ENCODE measurements at regions not wholly inside any gene's neighbourhood (a gene's known extent, or its start where the extent isn't known, plus 50 kb on each side); places are given as distances from the start of the nearest gene placed in this dataset.

DNA sequence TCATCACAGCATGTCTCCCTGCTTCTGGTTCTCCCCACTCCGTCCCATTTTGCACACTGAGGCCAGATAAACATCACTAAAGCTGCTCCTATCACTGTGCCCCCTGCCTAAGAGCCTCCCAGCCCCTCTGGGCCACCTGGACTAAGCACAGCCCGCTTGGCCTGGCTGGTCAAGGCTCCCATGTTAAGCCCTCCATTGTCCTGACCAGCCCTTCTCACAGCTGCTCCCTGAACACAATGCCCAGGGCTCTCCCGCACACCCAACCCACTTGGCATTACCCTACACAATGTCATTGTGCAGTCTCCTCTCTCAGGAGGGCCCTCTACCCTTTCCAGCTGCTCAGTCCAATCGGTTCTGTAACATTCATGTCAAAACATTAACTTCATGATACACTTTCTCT, 133.4 kb downstream of the NUFIP1 start:
- Histone ChIP-seq H3K36me3 (replicated peaks in 1 of 2; ENCODE audit: control insufficient read depth in 1 of 2, insufficient read depth in 2 of 2, low read length in 2 of 2) (no peaks in the 10 kb centered on the region), H3K4me3 (replicated peaks in 1 of 3; ENCODE audit: insufficient read depth in 1 of 3, low read depth in 2 of 3, low read length in 3 of 3) (no peak overlapping the region), H3K79me2 (ENCODE audit: insufficient read depth, low read length) (no peaks in the 10 kb centered on the region), H4K20me1 (ENCODE audit: insufficient read depth, low read length) (no peaks in the 10 kb centered on the region), H3K9me3 (ENCODE audit: low read length) (no peaks in the 10 kb centered on the region), H3K4me2 (ENCODE audit: low read depth, low read length) (no peak overlapping the region), H3K27me3 (ENCODE audit: control insufficient read depth in 1 of 2, insufficient read depth in 2 of 2, low read length in 2 of 2) (no peaks in the 10 kb centered on the region; a peak in 1 of 5 replicates), H3K27ac (ENCODE audit: extremely low read length, insufficient read depth, low read length) (no peak overlapping the region), H3K9ac (ENCODE audit: insufficient read depth, low read depth, low read length) (no peak overlapping the region), H2AFZ (ENCODE audit: low read length) (no peak overlapping the region), H3K4me1 (ENCODE audit: insufficient read depth, low read length) (peaks cover 37% of the 10 kb centered on the region)
- 71% methylated on average over 4 of the region's 4 CpGs for WGBS (ENCODE audit: low lambda C conversion rate)
- BruUV-seq (replicated peaks), result no TSS peak
- in situ Hi-C loops (cut with HindIII; ENCODE audit: extremely low pct_ligation_motif_present, low pct_unique_long_range_greater_than_20kb), result no loop called here
- TF ChIP-seq CBX2 (IDR thresholded peaks at IDR 0.05; ENCODE audit: low read depth, low read length) (no peak), CBX2 (CRISPR knock-in tag; IDR thresholded peaks at IDR 0.05; ENCODE audit: low read depth) (no peak), NR2F2 (IDR thresholded peaks at IDR 0.05; ENCODE audit: borderline replicate concordance, low read depth) (no peak)
- DNase-seq (ENCODE audit: low spot score) (no peak), FAIRE-seq (no peak), ATAC-seq (no peak)
- intact Hi-C loops (cut with micrococcal nuclease; ENCODE audit: unreplicated experiment), result no loop called here
- POLR2A ChIA-PET, result no interaction called here
- CTCF ChIA-PET (ENCODE audit: low intra/inter-chr PET ratio, low total read pairs), result no interaction called here

DNA sequence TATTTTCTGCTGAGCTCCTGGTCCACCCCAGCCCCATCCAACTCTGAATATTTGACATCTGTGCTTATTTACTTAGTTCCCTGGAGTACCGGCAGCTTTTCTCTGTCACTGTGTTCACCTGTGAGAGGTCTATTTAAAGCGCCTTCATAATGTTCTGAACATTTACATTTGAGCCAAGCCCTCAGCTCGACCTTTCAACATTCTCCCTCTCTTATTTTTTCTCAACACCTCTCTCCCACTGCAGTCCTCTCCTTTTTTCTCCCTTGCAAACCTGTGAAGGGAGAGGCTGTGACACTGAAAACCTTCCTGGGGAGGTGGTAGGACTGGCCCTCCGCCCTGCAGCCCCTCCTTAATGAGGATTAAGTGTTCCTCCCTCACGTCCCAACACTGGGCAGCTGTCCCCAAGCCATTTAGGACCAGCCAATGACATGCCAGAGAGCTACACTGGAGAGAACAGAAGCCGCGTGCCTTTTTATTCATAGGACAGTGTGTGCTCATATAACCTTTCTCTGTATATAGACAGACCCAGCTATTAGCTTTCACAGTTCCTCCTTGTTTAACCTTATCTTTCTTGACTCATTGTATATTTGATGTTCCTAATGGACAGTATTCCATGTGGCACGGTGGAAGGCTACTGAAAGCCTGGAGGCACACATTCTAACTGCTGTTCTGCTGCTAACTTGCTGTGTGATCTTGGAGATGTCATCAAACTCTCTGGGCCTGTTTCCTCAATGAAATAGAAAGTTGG, 134.8 kb downstream of the NUFIP1 start:
- BruUV-seq (replicated peaks), result no TSS peak
- ATAC-seq, result peak; percentile 83
- Histone ChIP-seq H3K27ac (ENCODE audit: extremely low read length, insufficient read depth, low read length) (peak overlapping the region; percentile 14), H3K9me3 (ENCODE audit: low read length) (no peaks in the 10 kb centered on the region), H3K79me2 (ENCODE audit: insufficient read depth, low read length) (no peaks in the 10 kb centered on the region), H3K4me2 (ENCODE audit: low read depth, low read length) (peak overlapping the region; percentile 77), H2AFZ (ENCODE audit: low read length) (no peak overlapping the region), H3K4me1 (ENCODE audit: insufficient read depth, low read length) (peaks cover 37% of the 10 kb centered on the region), H3K27me3 (ENCODE audit: control insufficient read depth in 1 of 2, insufficient read depth in 2 of 2, low read length in 2 of 2) (no peaks in the 10 kb centered on the region; a peak in 1 of 5 replicates), H4K20me1 (ENCODE audit: insufficient read depth, low read length) (no peaks in the 10 kb centered on the region), H3K9ac (ENCODE audit: insufficient read depth, low read depth, low read length) (no peak overlapping the region; the same call in 1 of the 2 replicates), H3K36me3 (replicated peaks in 1 of 2; ENCODE audit: control insufficient read depth in 1 of 2, insufficient read depth in 2 of 2, low read length in 2 of 2) (no peaks in the 10 kb centered on the region), H3K4me3 (replicated peaks in 1 of 3; ENCODE audit: insufficient read depth in 1 of 3, low read depth in 2 of 3, low read length in 3 of 3) (peak overlapping the region; percentile 2 to 33 (median 21); a peak in 3 of 6 replicates)
- DNase-seq (ENCODE audit: low spot score), result peak; percentile 62
- ChIA-PET CTCF (ENCODE audit: low intra/inter-chr PET ratio, low total read pairs) (no interaction called here), POLR2A (interaction anchor here (1.1 kb wide), 1 partner anchor 64 kb away, joined by 3 read pairs; no protein-coding TSS in a partner anchor)
- FAIRE-seq, result peak; percentile 15
- intact Hi-C loops (cut with micrococcal nuclease; ENCODE audit: unreplicated experiment) (no loop called here), in situ Hi-C loops (cut with HindIII; ENCODE audit: extremely low pct_ligation_motif_present, low pct_unique_long_range_greater_than_20kb) (no loop called here)
- WGBS (ENCODE audit: low lambda C conversion rate), result under 1% methylated on average over 8 of the region's 8 CpGs
- TF ChIP-seq GATA4 (IDR thresholded peaks at IDR 0.05; ENCODE audit: borderline replicate concordance, low read depth), result no peak
- no peak for TF ChIP-seq ZNF543 (CRISPR knock-in tag; IDR thresholded peaks at IDR 0.05)
- TF ChIP-seq ARHGAP35 (CRISPR knock-in tag; IDR thresholded peaks at IDR 0.05; ENCODE audit: borderline replicate concordance), result no peak
- no peak for TF ChIP-seq NR2F6 (IDR thresholded peaks at IDR 0.05)
- no peak for TF ChIP-seq NR2F6 (CRISPR knock-in tag; IDR thresholded peaks at IDR 0.05)
- no peak for TF ChIP-seq TCF12 (IDR thresholded peaks at IDR 0.05)
- TF ChIP-seq TCF12 (CRISPR knock-in tag; IDR thresholded peaks at IDR 0.05), result no peak
- TF ChIP-seq, protein P1, sequence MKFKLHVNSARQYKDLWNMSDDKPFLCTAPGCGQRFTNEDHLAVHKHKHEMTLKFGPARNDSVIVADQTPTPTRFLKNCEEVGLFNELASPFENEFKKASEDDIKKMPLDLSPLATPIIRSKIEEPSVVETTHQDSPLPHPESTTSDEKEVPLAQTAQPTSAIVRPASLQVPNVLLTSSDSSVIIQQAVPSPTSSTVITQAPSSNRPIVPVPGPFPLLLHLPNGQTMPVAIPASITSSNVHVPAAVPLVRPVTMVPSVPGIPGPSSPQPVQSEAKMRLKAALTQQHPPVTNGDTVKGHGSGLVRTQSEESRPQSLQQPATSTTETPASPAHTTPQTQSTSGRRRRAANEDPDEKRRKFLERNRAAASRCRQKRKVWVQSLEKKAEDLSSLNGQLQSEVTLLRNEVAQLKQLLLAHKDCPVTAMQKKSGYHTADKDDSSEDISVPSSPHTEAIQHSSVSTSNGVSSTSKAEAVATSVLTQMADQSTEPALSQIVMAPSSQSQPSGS (CRISPR knock-in tag; IDR thresholded peaks at IDR 0.05), result no peak
- TF ChIP-seq, protein P2, sequence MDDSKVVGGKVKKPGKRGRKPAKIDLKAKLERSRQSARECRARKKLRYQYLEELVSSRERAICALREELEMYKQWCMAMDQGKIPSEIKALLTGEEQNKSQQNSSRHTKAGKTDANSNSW (CRISPR knock-in tag; IDR thresholded peaks at IDR 0.05; ENCODE audit: borderline replicate concordance), result no peak
- no peak for TF ChIP-seq RNF2 (conservative IDR thresholded peaks at IDR 0.05; ENCODE audit: low read depth)
- no peak for TF ChIP-seq AGO2 (optimal IDR thresholded peaks at IDR 0.05; ENCODE audit: low read depth, low read length)
- no peak for TF ChIP-seq ADNP (CRISPR knock-in tag; IDR thresholded peaks at IDR 0.05)
- no peak for TF ChIP-seq RFX5 (IDR thresholded peaks at IDR 0.05; ENCODE audit: low read depth, low read length)
- TF ChIP-seq SP4 (CRISPR knock-in tag; IDR thresholded peaks at IDR 0.05), result no peak
- TF ChIP-seq ZNF101 (CRISPR knock-in tag; IDR thresholded peaks at IDR 0.05; ENCODE audit: borderline replicate concordance, low read depth), result no peak
